ENCODE measurements at regions not wholly inside any gene's neighbourhood (a gene's known extent, or its start where the extent isn't known, plus 50 kb on each side); places are given as distances from the start of the nearest gene placed in this dataset.

- no peak for TF ChIP-seq CTCF (IDR thresholded peaks at IDR 0.05; ENCODE audit: poor library complexity, severe bottlenecking)
- TF ChIP-seq REST (IDR thresholded peaks at IDR 0.05; ENCODE audit: borderline replicate concordance), result no peak
- TF ChIP-seq POLR2AphosphoS5 (IDR thresholded peaks at IDR 0.05), result no peak
Measured at GRCh38 chr12:66755727-66756395, 77.0 kb upstream of the GRIP1 start.
